Right lung (tissue), 2 donors: ENCODE measurements at regions not wholly inside any gene's neighbourhood (a gene's known extent, or its start where the extent isn't known, plus 50 kb on each side); places are given as distances from the start of the nearest gene placed in this dataset.
A peak's percentile ranks its signal among the peaks of the same experiment; 100 is the strongest.

Experiments used
- DNase-seq, 2 donors: peaks; one replicate each; pipeline ENCODE4 v3.0.0-alpha.2; 2013

DNA sequence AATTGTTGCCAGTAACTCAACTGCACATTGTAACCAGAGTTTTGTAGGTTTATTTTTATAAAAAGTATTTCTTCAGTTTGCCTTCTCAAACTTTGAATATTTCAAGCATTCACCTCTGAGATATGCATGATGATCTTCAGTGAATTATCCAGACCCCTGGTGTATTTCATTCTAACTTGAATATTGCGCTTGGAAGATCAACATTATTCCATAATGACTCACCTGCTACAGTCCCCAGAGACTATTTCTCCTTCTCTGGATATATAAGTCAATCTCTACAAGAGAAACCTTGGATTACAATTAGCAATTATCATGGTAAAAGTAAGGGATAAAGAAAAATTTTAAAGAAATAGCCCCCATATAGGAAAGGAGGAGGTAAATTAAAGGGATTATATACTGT lies 1041.0 kb downstream of the TLE1 start:
- DNase-seq: no peak

DNA sequence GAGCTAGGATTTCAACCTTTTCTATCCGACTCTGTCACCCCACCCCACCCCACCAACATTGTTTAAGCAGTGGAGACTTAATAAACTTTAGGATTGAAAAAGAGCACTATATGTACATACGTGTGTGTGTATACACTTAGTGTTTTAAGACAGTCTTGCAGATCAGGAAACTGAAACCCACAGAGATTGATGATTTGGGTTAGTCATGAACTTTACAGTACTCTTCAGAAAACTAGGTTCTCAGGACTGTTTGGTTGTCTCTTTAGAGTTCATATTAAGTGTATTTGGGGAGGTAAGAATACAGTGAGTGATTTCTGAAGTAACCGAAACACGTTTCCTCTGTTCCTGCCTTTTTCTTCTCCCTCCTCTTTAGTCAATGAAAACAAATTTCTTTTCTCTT lies 1043.1 kb downstream of the TLE1 start:
- no peak for DNase-seq

DNA sequence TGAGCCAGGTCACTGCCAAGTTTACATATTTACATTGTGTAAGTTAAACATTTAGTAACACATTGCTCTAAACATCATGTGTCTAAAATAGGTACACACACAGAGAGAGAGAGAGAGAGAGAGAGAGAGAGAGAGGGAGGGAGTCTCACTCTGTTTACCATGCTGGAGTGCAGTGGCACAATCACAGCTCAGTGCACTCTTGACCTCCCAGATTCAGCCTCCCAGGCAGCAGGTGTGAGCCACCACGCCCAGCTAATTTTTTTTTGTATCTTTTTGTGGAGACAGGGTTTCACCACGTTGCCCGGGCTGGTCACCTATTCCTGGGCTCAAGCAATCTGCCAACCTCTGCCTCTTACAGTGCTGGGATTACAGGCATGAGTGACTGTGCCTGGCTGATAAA lies 1045.3 kb downstream of the TLE1 start:
- no peak for DNase-seq

DNA sequence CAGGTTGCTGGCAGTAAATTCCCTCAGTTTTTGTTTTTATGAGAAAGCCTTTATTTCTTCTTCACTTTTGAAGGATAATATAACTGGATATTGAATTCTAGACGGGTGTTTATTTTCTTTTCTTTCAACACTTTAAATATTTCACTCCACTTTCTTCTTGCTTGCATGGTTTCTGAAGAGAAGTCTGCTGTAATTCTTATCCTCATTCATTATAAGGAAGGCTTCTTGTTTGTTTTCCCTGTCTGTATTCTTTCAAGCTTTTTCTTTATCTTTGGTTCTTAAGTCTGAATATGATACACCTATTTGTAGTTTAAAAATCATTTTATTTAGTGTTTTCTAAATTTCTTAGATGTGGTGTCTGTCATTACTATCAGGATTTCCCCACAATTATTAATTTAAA lies 1054.3 kb downstream of the TLE1 start:
- DNase-seq: no peak

DNA sequence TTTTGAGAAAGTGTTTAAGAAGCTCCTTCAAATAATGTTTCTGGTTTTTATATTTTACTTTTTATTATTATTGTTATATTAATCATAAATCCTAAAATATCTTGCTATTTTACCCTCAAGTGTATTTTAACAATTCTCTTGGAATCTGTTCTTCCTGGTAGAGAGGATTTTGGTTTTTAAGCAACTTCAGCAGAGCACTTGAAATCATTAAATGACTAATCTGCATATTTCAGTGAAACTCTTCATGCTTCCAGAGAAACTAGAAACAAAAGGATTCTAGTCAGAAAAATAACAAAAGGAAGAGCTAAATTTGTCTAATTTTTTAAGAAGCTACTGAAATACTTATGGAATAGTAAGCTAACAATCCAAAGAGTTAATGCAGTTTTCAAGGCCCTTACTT lies 1057.3 kb downstream of the TLE1 start:
- no peak for DNase-seq

DNA sequence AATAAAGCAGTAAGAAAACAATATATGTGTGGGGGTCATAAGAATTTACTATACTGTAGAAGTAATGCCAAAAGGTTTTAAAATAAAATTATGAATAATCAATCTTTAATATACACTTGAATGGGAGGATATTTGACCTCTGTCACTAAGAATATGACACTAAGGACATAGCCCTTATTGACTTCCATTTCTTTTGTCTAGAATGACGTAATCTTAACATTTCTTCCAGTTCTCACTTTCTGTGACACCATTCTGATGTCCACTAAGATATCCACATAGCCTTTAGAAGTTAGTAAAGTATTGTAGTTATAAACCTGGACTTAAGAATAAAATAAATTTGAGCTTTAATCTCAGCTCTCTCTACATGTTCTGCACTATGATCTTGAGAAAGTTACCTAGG lies 1050.7 kb downstream of the TLE4 start:
- no peak for DNase-seq

DNA sequence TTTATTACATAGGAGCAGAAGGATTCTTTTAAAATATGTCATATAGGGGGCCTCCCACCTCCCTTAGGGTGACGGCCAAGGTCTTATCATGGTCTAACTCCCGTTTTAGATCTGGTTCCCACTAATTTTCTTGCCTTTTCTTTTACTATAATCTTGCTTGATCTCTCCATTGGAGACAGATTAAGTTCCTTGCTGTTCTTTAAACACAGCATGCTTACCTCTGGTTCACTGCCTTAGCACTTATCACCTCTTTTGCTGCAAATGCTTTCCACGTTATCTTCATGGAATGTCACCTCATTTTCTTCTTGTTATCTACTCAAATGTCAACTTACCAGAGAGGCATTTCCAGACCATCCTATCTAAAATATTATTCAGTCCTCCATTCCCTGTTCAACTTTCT lies 1047.6 kb downstream of the TLE4 start:
- DNase-seq: no peak

DNA sequence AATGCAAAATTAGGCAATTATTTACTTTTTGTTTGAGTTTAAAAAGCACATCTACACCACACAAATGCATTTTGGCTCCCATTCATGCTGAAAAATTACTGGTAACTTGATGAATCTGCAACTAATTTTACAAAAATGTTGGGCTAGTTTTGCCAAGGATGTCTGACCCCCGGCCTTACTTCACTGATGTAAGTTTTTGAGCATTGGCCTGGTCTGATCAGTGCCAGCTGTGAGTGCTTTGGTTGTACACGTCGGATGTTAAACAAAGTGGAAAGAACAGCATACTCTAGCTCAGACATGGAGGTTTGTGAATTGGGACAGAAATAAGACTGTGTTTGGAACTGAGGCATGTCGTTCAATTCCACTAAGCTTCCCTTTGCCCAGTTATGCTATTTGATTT lies 1044.2 kb downstream of the TLE4 start:
- DNase-seq: peak; percentile 17 to 34

DNA sequence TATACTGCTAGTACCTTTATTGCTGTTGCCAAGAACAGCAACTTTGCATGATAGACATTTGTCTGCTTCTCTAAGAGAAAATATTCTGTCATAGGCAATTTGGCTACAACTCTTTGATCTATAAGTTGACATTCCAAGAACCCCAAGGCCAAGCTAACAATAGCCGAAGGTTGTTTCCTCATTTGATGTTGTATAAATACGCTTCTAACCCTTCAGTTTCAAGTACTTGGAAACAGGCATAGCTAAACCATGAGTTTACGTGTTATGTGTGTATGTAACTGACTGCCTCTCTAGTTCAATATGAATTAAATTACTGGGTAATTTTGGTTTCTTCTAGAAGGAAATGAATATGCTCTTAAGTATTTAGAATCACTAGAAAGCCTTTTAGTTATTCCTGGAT lies 1034.0 kb downstream of the TLE4 start:
- no peak for DNase-seq

DNA sequence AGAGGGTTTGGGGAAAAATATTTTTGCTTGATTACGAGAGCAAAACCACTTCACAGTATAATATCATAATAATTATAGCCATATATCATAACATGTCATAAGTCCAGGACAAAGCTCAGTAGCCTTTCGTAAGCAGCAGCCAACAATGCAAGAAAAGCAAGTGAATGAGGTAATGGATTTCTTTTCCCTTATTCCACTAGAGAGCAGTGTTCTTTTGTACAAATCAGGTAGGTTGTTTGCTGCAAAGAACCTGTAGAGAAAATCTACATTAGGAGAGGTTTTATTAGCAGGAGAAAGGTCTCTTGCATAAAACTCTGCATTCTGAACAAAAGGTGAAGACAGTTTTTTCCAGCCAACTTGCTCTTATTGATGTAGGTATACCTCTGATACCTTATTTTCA lies 1033.4 kb downstream of the TLE4 start:
- peak; percentile 19 to 30 for DNase-seq

DNA sequence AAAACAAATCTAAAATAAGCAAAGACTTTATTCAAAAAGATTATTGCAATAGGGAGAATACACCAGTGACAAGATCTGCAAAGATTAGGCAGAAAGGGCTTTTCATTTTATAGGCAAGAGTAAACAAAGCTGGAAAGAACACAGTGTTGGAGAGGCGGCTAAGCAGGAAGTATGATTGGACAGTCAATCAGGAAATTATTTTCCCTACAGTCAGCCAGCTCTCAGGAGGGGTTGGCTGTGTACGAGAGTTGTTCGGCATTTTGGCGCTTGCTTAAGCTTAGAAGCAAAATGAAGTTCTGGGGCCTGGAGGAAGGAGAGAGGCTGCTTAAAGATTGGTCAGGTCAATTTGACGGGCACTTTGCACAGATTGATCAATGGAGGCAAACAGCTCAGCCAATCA lies 1030.5 kb downstream of the TLE4 start:
- DNase-seq: no peak

DNA sequence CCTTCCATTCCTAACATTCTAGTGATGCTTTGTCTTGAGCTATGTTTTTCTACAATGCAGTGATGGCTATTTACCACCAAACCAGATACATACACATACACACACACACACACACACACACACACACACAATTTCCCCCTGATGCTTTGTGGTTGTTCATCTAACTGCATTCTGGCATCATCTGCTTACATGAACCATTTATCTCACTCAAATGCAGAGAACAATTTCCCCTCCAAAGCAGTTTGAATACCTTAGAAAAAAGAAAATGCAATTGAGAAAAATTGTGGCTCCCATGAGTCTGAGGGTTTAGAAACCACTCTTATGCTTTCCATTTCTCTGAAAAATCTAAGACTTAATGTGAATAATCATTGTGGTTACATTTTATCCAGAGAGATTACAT lies 1024.8 kb downstream of the TLE4 start:
- DNase-seq: no peak

DNA sequence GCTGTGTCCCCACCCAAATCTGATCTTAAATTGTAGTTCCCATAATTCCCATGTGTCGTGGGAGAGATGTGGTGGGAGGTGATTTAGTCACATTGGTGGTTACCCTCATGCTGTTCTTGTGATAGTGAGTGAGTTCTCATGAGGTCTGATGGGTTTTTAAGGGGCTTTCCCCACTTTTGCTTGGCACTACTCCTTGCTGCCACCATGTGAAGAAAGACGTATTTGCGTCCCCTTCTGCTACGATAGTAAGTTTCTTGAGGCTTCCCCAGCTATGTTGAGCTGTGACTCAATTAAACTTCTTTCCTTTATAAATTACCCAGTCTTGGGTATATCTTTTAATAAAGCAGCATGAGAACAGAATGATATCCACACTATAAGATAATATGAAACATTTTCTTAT lies 1023.4 kb downstream of the TLE4 start:
- no peak for DNase-seq

DNA sequence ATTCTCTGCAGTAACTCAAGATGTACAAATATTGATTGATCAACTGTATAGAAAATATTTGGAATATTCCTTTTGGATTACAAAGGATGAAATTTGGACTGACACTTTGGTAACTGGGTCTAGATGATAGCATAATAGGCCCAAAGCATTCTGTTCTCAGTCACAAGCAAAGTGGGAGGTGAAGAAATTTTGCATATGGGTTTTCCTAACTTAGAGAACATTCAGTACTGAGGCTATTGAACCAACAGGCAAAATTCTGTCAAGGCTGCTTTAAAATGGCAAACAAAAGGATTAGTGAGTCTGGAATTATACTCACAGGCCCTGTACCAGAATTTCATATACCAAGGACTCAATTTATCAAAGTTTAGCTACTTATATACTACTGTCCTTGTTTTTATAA lies 1020.6 kb downstream of the TLE4 start:
- DNase-seq: no peak

DNA sequence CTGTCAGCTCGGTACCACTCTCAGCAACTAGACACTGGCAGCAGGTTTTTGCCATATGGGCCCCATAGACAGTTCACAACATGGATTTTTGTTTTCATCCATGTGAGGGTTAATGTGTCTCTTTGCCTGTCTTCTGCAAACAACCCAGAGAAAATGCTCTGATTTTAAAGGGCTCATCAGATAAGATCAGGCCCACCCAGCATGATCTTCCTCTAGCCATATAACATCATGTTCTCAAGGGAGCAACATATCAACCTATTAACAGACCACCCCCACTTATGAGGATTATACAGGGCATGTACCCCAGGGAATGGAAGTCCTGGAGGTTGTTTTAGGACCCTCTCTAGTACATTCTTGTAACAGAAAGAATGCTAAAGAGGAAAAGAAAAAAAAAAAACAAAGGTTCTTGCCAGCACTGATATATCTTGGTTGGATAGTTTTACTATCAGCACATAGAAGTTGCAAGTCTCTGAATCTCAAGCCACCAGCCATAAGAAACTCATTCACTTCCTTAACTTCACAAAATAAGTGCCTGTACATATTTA lies 1015.1 kb downstream of the TLE4 start:
- no peak for DNase-seq

DNA sequence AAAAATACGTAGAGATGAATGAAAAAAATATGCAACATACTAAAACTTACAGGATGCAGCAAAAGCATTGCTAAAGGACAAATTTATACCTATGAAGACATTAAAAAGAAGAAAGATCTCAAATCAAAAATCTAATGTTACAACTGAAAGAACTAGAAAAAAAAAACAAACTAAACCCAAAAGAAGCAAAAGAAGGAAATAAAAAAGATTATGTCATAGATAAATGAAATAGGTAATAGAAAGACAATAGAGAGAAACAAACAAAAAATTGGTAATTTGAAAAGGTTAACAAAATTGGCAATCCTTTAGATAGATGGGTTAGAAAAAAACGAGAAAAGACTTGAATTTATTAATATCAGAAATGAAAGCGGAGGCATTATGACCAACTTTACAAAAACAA lies 1000.2 kb downstream of the TLE4 start:
- no peak for DNase-seq

DNA sequence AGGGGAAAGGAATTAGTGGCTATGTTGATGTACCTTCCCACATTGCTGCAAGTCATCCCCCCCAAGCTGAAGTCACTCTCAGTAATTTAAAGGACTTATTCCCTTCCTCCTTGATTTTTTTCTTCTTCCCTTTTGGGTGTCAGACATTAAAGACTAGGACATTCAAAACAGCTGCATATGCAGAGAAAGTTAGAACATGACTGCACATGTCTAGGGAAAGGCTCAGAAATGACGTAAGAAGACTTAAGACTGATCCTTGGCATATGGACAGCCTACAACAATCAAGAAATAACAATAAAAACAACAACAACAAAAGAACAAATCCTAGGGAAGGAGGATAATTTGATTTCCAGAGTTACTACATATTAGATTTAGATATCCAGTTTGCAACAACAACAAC lies 997.5 kb downstream of the TLE4 start:
- no peak for DNase-seq

DNA sequence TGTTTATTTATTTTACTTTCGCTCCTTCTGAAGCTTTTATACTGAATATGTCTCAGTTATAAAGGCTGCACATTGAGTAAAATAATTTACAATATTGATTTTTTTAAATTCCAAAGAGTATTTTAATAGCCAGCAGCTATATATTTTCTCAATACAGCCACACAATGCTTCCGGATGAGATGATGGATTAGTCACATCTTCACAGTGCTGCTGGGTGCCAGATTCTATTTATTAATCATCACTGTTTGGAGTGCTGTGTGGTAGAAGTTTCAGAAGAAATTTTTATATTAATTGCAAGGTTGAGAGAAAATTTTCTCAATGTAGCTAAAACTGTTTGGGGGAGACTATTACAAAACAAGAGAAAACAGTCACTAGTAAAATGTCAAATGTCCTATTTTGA lies 989.8 kb downstream of the TLE4 start:
- no peak for DNase-seq

DNA sequence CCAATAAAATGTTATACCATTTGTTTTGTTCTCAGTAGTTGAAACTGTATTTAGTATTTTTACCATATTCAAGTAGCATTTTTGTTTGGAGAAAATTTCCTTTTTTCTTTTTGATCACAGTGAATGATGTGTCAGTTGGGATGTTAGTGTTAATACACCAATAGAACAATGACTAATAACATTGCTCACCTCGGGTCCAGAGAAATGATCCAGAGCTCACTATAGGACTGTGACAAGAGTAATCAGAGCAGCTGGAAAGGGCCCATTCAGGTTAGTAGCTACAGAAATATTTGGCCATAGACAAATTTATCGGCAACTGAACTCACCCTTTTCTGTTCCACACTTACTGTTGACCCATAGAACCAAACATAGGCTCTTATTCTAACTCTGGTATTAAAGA lies 989.2 kb downstream of the TLE4 start:
- DNase-seq: no peak

DNA sequence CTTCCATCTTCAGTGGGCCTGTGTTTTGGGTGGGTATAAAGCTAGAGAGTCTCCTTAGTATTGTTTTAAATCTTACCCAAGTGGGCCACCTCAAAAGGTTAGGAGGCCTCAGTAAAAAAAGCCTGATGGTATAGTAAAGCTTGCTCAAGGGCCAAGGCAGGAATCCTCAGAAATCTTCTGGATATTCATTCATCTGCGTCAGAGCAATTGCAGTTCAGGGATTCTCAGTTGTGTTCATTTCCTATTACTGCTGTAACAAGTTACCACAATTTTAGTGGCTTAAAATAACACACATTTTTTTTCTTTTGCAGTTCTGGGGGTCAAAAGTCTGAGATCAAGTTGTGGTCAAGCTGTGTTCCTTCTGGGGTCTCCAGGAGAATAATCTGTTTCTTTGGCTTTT lies 985.5 kb downstream of the TLE4 start:
- DNase-seq: no peak

DNA sequence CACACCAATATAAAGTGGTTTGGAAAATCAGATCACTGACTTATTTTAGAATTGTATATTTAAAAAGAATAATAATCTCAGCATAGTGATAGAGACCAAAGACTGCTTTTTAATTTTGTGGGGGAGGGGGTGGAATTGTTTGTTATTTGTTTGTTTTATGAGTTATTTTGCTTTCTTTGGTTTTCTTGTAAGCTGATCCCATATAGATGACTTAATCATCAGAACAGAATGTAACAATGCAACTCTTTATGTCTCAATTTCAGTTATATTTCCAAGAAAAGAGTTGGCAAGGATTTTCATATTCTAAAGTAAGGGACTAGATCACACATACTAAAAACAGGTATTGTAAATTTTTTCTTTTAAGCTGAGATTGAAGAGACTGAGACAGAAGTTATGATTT lies 984.9 kb downstream of the TLE4 start:
- DNase-seq: no peak

DNA sequence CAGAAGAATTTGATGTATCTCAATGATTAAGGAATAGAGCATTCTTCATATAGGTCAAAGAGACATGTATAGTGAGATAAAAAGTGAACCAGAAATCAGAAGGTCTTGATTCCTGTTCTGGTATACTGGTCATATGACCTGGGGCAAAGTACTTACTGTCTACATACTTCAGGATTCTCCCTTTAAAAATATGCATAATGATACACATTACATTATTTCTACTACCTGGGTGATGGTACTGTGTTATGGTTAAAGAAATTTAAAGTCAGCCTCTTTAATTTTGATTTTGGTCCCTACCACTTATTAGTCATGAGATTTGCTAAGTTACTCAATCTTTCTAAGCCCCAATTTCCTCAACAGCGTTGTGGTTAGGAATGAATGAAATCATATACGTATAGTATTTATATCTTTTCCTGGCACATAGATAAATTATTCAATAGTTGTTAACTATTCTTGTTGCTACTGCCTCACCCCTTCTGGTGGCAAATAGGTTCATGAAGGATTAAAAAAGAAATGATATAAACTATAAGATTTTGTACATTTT lies 984.1 kb downstream of the TLE4 start:
- no peak for DNase-seq

DNA sequence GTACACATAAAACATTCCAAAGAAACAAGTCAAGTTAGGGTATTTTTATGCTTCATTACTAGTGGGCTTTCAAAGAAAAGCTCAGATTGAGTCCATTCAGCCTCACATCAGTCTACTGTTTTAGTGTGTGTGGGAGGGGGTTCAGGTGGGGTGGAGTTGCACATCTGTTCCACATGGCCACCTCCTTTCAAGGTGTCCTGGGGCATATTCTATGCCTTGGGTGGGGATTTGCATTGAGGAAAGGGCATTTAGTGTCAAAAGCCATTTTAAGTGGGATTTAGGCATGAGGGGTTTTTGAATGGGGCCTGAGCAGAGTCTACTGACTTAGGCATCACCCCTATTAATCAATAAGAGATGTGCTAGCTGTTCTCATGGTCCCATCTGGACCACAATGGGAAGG lies 983.1 kb downstream of the TLE4 start:
- DNase-seq: no peak

DNA sequence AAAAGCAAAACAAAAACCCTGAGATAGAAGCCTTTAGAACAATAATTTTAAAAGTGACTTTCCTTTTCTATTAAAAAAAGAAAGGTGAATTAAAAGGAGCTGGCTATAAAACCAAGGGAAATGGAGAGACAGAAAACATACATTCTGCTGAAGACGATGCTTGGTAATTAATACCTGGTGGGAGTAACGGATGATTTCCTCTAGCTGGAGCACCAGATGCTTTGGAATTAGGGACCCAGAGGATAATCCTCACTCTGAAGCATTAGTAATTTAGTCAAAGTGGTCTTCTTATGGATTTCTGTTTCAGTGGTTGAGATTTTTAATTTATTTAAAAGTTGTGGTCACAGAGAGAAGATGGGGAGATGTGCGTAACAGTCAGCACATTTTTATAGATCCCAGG lies 982.5 kb downstream of the TLE4 start:
- no peak for DNase-seq

DNA sequence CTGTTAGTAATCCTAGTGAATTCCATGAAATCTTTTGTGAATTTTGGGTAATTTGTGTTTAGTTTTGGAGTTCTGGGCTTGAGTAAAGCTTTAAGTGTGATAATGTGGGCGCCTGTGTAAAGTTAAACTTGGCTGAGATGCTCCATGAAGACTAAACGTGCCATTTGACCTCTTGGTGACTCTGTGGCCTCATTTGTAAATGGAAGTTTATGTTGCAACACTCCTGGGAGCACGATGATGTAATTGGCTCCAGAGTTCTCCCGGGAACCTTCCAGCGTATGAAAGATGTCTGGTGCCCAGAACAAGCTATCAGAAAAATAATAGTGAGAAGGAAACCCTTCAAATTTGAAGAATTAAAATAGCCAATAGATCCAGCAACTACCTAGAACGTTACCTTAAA lies 981.2 kb downstream of the TLE4 start:
- peak; percentile 7 to 10 for DNase-seq
